ENCODE measurements at regions not wholly inside any gene's neighbourhood (a gene's known extent, or its start where the extent isn't known, plus 50 kb on each side); places are given as distances from the start of the nearest gene placed in this dataset.

- TF ChIP-seq CTCF (IDR thresholded peaks at IDR 0.05) = no peak
- Histone ChIP-seq H3K4me1 (no peaks in the 10 kb centered on the region), H3K36me3 (no peaks in the 10 kb centered on the region), H3K27me3 (no peaks in the 10 kb centered on the region), H3K4me3 (no peak overlapping the region), H3K27ac (no peak overlapping the region), H3K9me3 (peaks cover 0 to 45% of the 10 kb centered on the region in 2 donors)
- DNase-seq = no peak
- intact Hi-C loops (cut with DNase I) = no loop called here
- no peak for ATAC-seq
These were observed 594.0 kb downstream of the TYW1 start for GRCh38 chr7:67590649-67591048.

GRCh38 chr7:67593794-67594193, 597.2 kb downstream of the TYW1 start:
- no peak overlapping the region for H3K4me3 ChIP-seq
- no peaks in the 10 kb centered on the region for H3K36me3 ChIP-seq
- ATAC-seq (no peak), DNase-seq (no peak)
- TF ChIP-seq CTCF (IDR thresholded peaks at IDR 0.05) = no peak
- no peaks in the 10 kb centered on the region for H3K27me3 ChIP-seq
- H3K27ac ChIP-seq = no peak overlapping the region
- H3K4me1 ChIP-seq = no peaks in the 10 kb centered on the region
- intact Hi-C loops (cut with DNase I) = no loop called here
- peaks cover 0 to 16% of the 10 kb centered on the region in 2 donors for H3K9me3 ChIP-seq

GRCh38 chr7:67595431-67596180, 599.0 kb downstream of the TYW1 start:
- DNase-seq (no peak), ATAC-seq (no peak)
- TF ChIP-seq CTCF (IDR thresholded peaks at IDR 0.05) = no peak
- Histone ChIP-seq H3K4me3 (no peak overlapping the region), H3K27ac (no peak overlapping the region), H3K36me3 (no peaks in the 10 kb centered on the region), H3K9me3 (peaks cover 0 to 3% of the 10 kb centered on the region in 2 donors), H3K4me1 (no peaks in the 10 kb centered on the region), H3K27me3 (no peaks in the 10 kb centered on the region)
- intact Hi-C loops (cut with DNase I) = no loop called here

GRCh38 chr7:67597161-67597560, 600.5 kb downstream of the TYW1 start:
- intact Hi-C loops (cut with DNase I) = no loop called here
- no peak for ATAC-seq
- H3K36me3 ChIP-seq = no peaks in the 10 kb centered on the region
- no peak overlapping the region for H3K27ac ChIP-seq
- H3K27me3 ChIP-seq = no peaks in the 10 kb centered on the region
- no peak for TF ChIP-seq CTCF (IDR thresholded peaks at IDR 0.05)
- no peaks in the 10 kb centered on the region for H3K9me3 ChIP-seq
- no peak overlapping the region for H3K4me3 ChIP-seq
- no peaks in the 10 kb centered on the region for H3K4me1 ChIP-seq
- no peak for DNase-seq

- Histone ChIP-seq H3K9me3 (no peaks in the 10 kb centered on the region), H3K36me3 (no peaks in the 10 kb centered on the region), H3K27ac (no peak overlapping the region), H3K27me3 (no peaks in the 10 kb centered on the region), H3K4me1 (no peaks in the 10 kb centered on the region), H3K4me3 (no peak overlapping the region)
- TF ChIP-seq CTCF (IDR thresholded peaks at IDR 0.05) = no peak
- ATAC-seq = no peak
- intact Hi-C loops (cut with DNase I) = no loop called here
- DNase-seq = no peak
These were observed 601.8 kb downstream of the TYW1 start for GRCh38 chr7:67598469-67598868.
